ENCODE measurements at regions not wholly inside any gene's neighbourhood (a gene's known extent, or its start where the extent isn't known, plus 50 kb on each side); places are given as distances from the start of the nearest gene placed in this dataset.

GRCh38 chr13:36552334-36552733 lies 120.0 kb downstream of the CCNA1 start:
- DNase-seq: no peak

- DNase-seq: no peak
Observed at GRCh38 chr13:36553491-36553890, 120.3 kb upstream of the SERTM1 start.

- no peak for DNase-seq
Observed at GRCh38 chr13:36555151-36555986, 118.5 kb upstream of the SERTM1 start.

- DNase-seq: no peak
Observed at GRCh38 chr13:36559375-36559774, 114.4 kb upstream of the SERTM1 start.

GRCh38 chr13:36567485-36567884 lies 106.3 kb upstream of the SERTM1 start:
- no peak for DNase-seq

GRCh38 chr13:36570489-36570888 lies 103.3 kb upstream of the SERTM1 start:
- DNase-seq: no peak

GRCh38 chr13:36571444-36571843 lies 102.4 kb upstream of the SERTM1 start:
- no peak for DNase-seq

GRCh38 chr13:36582977-36583376 lies 90.8 kb upstream of the SERTM1 start:
- no peak for DNase-seq

- DNase-seq: no peak
Observed at GRCh38 chr13:36599641-36600040, 74.2 kb upstream of the SERTM1 start.

GRCh38 chr13:36601186-36601585 lies 72.6 kb upstream of the SERTM1 start:
- DNase-seq: no peak

- no peak for DNase-seq
Observed at GRCh38 chr13:36606060-36606459, 67.8 kb upstream of the SERTM1 start.

- DNase-seq: no peak
Observed at GRCh38 chr13:36608474-36608873, 65.3 kb upstream of the SERTM1 start.

GRCh38 chr13:36612230-36612629 lies 61.6 kb upstream of the SERTM1 start:
- no peak for DNase-seq

- no peak for DNase-seq
Observed at GRCh38 chr13:36616706-36617105, 57.1 kb upstream of the SERTM1 start.

- no peak for DNase-seq
Observed at GRCh38 chr13:36619535-36619934, 54.3 kb upstream of the SERTM1 start.

Measured in NCI-H2171 treated with DMSO at 0.1 percent for 48 hours (cell line).